A549 (cell line): ENCODE measurements at regions not wholly inside any gene's neighbourhood (a gene's known extent, or its start where the extent isn't known, plus 50 kb on each side); places are given as distances from the start of the nearest gene placed in this dataset.

Experiments used
- ATAC-seq, 2 experiments: fragments of 200-7000 bp in 1 of 2; fragments of >200 bp in 1 of 2; cut with Nextera tagmentation in 1 of 2; cut with Tn5 transposase in 1 of 2; 3 replicates each; pipeline versions ENCODE4 v1.8.0 to v1.9.1; 2018 to 2020; ENCODE audit warnings: mild to moderate bottlenecking in 1 of 2, moderate library complexity in 1 of 2
- CTCF ChIA-PET: fragments of 300-600 bp; sonication (Branson Sonifier 250); formaldehyde crosslinking; extraction: SDS; loops from one replicate; lab custom pipeline; 2021; ENCODE audit warnings: antibody characterized with exemption, inconsistent platforms; lab: Yijun Ruan, JAX
- POLR2A ChIA-PET: fragments of 350-600 bp; formaldehyde crosslinking; extraction: SDS; loops from one replicate; lab custom pipeline; 2021; ENCODE audit warnings: antibody characterized with exemption, inconsistent platforms; lab: Yijun Ruan, JAX
- DNase-seq, 2 experiments: peaks; one replicate each; pipeline versions ENCODE4 v3.0.0 to v3.0.0-alpha.2; 2011 to 2016; ENCODE audit warnings: low read depth in 1 of 2, low spot score in 1 of 2
- FAIRE-seq: peaks from 2 replicates; lab custom pipeline; 2011; peaks lifted over from hg19 to GRCh38; lab: Jason Lieb, UNC
- H3K27ac ChIP-seq, 2 experiments: fragments of >200 bp; sonication (Bioruptor Twin); formaldehyde crosslinking; 3 replicates each; pipeline ENCODE4 v1.5.1; 2016 to 2017
- H3K4me1 ChIP-seq: fragments of >200 bp; sonication (Bioruptor Twin); formaldehyde crosslinking; 3 replicates; pipeline ENCODE4 v1.6.1; 2016
- H3K4me2 ChIP-seq: fragments of >200 bp; sonication (Bioruptor Twin); formaldehyde crosslinking; 3 replicates; pipeline ENCODE4 v1.6.1; 2016
- H3K4me3 ChIP-seq: fragments of >200 bp; sonication (Bioruptor Twin); formaldehyde crosslinking; 3 replicates; pipeline ENCODE4 v1.5.1; 2016
- H3K9me3 ChIP-seq: fragments of >200 bp; sonication (Bioruptor Twin); formaldehyde crosslinking; 3 replicates; pipeline ENCODE4 v1.6.1; 2016
- CBX2 ChIP-seq: fragments of 200-600 bp; sonication (generic); IDR thresholded peaks from 2 replicates; pipeline ENCODE4 v1.6.1; 2016; ENCODE audit warnings: low read depth, mild to moderate bottlenecking, borderline replicate concordance
- CBX8 ChIP-seq: fragments of 200-600 bp; sonication (generic); IDR thresholded peaks from 2 replicates; pipeline ENCODE4 v1.6.1; 2016
- CHD4 ChIP-seq: fragments of 200-600 bp; sonication (generic); IDR thresholded peaks from 2 replicates; pipeline ENCODE4 v1.6.1; 2016; ENCODE audit warnings: antibody characterized with exemption, mild to moderate bottlenecking, borderline replicate concordance
- EHF ChIP-seq: fragments of 250-450 bp; sonication (Bioruptor Pico); IDR thresholded peaks from 2 replicates; pipeline ENCODE4 v1.5.0; 2020; ENCODE audit warnings: mild to moderate bottlenecking
- HOXB13 ChIP-seq: fragments of 250-450 bp; sonication (Bioruptor Pico); IDR thresholded peaks from 2 replicates; pipeline ENCODE4 v1.5.0; 2020; ENCODE audit warnings: low read depth, mild to moderate bottlenecking, moderate library complexity
- MYC ChIP-seq: IDR thresholded peaks from 2 replicates; pipeline ENCODE4 v1.6.1; 2012; ENCODE audit warnings: mild to moderate bottlenecking, inconsistent platforms, low read length, improper control_type of control experiment, borderline replicate concordance
- NR3C1 ChIP-seq: fragments of >200 bp; sonication (Bioruptor Twin); formaldehyde crosslinking; IDR thresholded peaks from 3 replicates; pipeline ENCODE4 v1.6.1; 2017
- PHF8 ChIP-seq: fragments of 200-600 bp; sonication (generic); IDR thresholded peaks from 2 replicates; pipeline ENCODE4 v1.6.1; 2016; ENCODE audit warnings: low read depth, mild to moderate bottlenecking, antibody characterized with exemption, moderate library complexity, borderline replicate concordance
- POLR2AphosphoS2 ChIP-seq: conservative IDR thresholded peaks from 2 replicates; pipeline ENCODE4 v1.6.1; 2012; ENCODE audit warnings: low read length, improper control_type of control experiment, inconsistent platforms
- SMC3 ChIP-seq: fragments of >200 bp; sonication (Bioruptor Twin); formaldehyde crosslinking; IDR thresholded peaks from 3 replicates; pipeline ENCODE4 v1.6.1; 2018; ENCODE audit warnings: inconsistent platforms
- WGBS: methylation state at CpG from one replicate; pipeline ENCODE4 v1.1.6; 2017; ENCODE audit errors: missing lambda C conversion rate; 5-methylcytosine and 5-hydroxymethylcytosine counted together
- small RNA-seq, 6 experiments: library from RNA; depleted of rRNA; stranded (forward); fragments of <200 nt; gene quantifications; one replicate each; pipeline ENCODE3, GENCODE V24; 2012
- TF ChIP-seq, protein P1 (sequence below): fragments of >200 bp; sonication (Bioruptor Twin); formaldehyde crosslinking; IDR thresholded peaks from 3 replicates; pipeline ENCODE4 v1.5.1; 2016

DNA sequence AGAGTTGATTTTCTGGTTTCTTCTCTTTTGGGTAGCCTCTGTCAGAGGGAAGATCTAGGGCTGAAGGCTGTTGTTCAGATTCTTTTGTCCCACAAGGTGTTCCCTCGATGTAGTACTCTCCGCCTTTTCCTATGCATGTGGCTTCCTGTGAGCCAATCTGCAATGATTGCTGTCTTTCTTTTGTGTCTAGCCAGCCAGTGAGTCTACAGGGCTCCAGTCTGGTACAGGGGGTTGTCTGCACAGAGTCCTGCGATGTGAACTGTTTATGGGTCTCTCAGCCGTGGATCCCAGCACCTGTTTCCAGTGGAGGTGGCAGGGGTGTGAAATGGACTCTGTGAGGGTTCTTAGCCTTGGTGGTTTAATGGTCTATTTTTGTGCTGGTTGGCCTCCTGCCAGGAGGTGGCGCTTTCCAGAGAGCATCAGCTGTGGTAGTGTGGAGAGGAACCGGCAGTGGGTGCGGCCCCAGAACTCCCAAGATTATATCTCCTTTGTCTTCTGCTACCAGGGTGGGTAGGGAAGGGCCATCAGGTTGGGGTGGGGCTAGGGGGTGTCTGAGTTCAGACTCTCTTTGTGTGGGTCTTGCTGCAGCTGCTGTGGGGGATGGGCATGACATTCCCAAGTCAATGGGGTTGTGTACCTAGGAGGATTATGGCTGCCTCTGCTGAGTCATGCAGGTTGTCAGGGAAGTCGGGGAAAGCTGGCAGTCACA lies 81.3 kb upstream of the C21orf91 start:
- ATAC-seq, result no peak
- no peak for FAIRE-seq
- WGBS, result 78% methylated on average over 3 of the region's 8 CpGs
- H3K4me3 ChIP-seq, result no peak overlapping the region
- TF ChIP-seq NR3C1, result no peak
- TF ChIP-seq CHD4, result no peak
- no peak for TF ChIP-seq SMC3
- no peak overlapping the region for H3K27ac ChIP-seq
- CTCF ChIA-PET, result no interaction called here
- no peaks in the 10 kb centered on the region for H3K9me3 ChIP-seq
- H3K4me2 ChIP-seq, result no peak overlapping the region
- POLR2A ChIA-PET, result no interaction called here
- DNase-seq, result no peak
- no peaks in the 10 kb centered on the region for H3K4me1 ChIP-seq

DNA sequence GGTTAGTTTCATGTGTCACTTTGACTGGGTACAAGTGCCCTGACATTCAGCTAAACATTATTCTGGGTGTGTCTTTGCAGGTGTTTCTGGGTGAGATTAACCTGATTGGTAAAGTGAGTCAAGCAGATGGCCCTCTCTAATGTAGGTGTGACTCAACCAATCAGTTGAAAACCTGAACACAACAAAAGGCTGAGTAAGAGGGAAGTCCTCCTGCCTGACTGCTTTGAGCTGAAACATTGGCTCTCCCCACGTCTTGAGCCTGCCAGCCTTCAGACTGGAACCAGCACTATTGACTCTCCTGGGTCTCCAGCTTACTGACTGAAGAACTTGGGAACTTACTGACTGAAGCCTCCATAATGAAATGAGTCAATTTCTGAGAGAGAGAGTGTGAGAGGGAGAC lies 70.0 kb upstream of the C21orf91 start:
- Histone ChIP-seq H3K4me2 (no peak overlapping the region), H3K9me3 (no peaks in the 10 kb centered on the region), H3K4me3 (no peak overlapping the region), H3K4me1 (no peaks in the 10 kb centered on the region), H3K27ac (no peak overlapping the region)
- WGBS, result no CpG with 5 or more reads among the region's 1 CpG
- ChIA-PET CTCF (no interaction called here), POLR2A (no interaction called here)
- DNase-seq (no peak), ATAC-seq (no peak), FAIRE-seq (no peak)
- TF ChIP-seq, protein P1, sequence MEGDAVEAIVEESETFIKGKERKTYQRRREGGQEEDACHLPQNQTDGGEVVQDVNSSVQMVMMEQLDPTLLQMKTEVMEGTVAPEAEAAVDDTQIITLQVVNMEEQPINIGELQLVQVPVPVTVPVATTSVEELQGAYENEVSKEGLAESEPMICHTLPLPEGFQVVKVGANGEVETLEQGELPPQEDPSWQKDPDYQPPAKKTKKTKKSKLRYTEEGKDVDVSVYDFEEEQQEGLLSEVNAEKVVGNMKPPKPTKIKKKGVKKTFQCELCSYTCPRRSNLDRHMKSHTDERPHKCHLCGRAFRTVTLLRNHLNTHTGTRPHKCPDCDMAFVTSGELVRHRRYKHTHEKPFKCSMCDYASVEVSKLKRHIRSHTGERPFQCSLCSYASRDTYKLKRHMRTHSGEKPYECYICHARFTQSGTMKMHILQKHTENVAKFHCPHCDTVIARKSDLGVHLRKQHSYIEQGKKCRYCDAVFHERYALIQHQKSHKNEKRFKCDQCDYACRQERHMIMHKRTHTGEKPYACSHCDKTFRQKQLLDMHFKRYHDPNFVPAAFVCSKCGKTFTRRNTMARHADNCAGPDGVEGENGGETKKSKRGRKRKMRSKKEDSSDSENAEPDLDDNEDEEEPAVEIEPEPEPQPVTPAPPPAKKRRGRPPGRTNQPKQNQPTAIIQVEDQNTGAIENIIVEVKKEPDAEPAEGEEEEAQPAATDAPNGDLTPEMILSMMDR, result no peak
- TF ChIP-seq CBX8, result no peak

DNA sequence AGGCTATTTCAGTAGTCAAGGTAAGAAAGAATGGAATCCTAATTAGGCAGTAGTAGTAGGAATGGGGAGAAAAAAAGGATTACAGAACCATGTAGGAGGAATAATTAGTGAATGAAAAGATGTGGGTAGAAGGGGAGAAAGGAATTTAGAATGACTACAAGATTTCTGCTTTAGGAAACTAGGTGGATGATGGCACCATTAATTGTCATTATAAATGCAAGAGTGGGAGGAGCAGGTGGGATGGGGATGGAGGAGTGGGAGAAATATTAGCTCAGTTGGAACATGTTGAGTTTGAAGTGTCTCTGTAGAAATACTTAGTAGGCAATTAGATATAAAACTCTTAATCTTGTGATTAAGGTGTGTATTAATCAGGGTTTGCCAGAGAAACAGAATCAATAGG lies 50.0 kb upstream of the C21orf91 start:
- POLR2A ChIA-PET, result no interaction called here
- CTCF ChIA-PET, result no interaction called here
- no peak overlapping the region for H3K27ac ChIP-seq
- H3K4me2 ChIP-seq, result no peak overlapping the region
- H3K4me3 ChIP-seq, result no peak overlapping the region
- ATAC-seq (no peak), FAIRE-seq (no peak), DNase-seq (no peak)
- no peaks in the 10 kb centered on the region for H3K9me3 ChIP-seq
- no peak for TF ChIP-seq MYC
- no peak for TF ChIP-seq PHF8
- TF ChIP-seq CBX2, result no peak
- no peak for TF ChIP-seq EHF (CRISPR knock-in tag)
- TF ChIP-seq HOXB13 (CRISPR knock-in tag), result no peak
- TF ChIP-seq POLR2AphosphoS2, result no peak
- TF ChIP-seq NR3C1, result no peak
- H3K4me1 ChIP-seq, result no peaks in the 10 kb centered on the region

Small RNA genes in the stretch of these regions (small RNA-seq; reads per million reads assigned to genes)
- gene RPL37P3, result 0 reads per million in 6 experiments
